ENCODE measurements at regions not wholly inside any gene's neighbourhood (a gene's known extent, or its start where the extent isn't known, plus 50 kb on each side); places are given as distances from the start of the nearest gene placed in this dataset.
A peak's percentile ranks its signal among the peaks of the same experiment; 100 is the strongest.

- TF ChIP-seq SRF (IDR thresholded peaks at IDR 0.05; ENCODE audit: low read depth, low read length) (no peak), TEAD3 (CRISPR knock-in tag; optimal IDR thresholded peaks at IDR 0.05; ENCODE audit: borderline replicate concordance) (no peak), SIX4 (CRISPR knock-in tag; IDR thresholded peaks at IDR 0.05) (no peak), ZNF557 (CRISPR knock-in tag; IDR thresholded peaks at IDR 0.05) (no peak), ATRX (CRISPR knock-in tag; IDR thresholded peaks at IDR 0.05; ENCODE audit: borderline replicate concordance) (no peak), CCDC6 (CRISPR knock-in tag; IDR thresholded peaks at IDR 0.05) (no peak), CHD2 (IDR thresholded peaks at IDR 0.05; ENCODE audit: low read depth, low read length) (no peak), THYN1 (CRISPR knock-in tag; IDR thresholded peaks at IDR 0.05; ENCODE audit: borderline replicate concordance, low read depth) (no peak), CREM (IDR thresholded peaks at IDR 0.05) (no peak), CREM (CRISPR knock-in tag; IDR thresholded peaks at IDR 0.05) (no peak), NRL (CRISPR knock-in tag; IDR thresholded peaks at IDR 0.05; ENCODE audit: borderline replicate concordance) (no peak), HOXA3 (CRISPR knock-in tag; IDR thresholded peaks at IDR 0.05) (0 out of 2 replicates have a peak, but pooled peaks have one; percentile 34), SMARCE1 (IDR thresholded peaks at IDR 0.05; ENCODE audit: borderline replicate concordance) (no peak), ZNF616 (CRISPR knock-in tag; IDR thresholded peaks at IDR 0.05; ENCODE audit: low read depth) (no peak), ZNF766 (CRISPR knock-in tag; IDR thresholded peaks at IDR 0.05; ENCODE audit: borderline replicate concordance) (no peak), PTBP1 (IDR thresholded peaks at IDR 0.05; ENCODE audit: low read depth, low read length, poor library complexity, severe bottlenecking) (no peak), EP300 (IDR thresholded peaks at IDR 0.05; ENCODE audit: low read depth in 2 of 2, low read length in 2 of 2) (peak in 1 of 2 experiments; percentile 48; a peak in 1 of 4 replicates), EP300 (CRISPR knock-in tag; IDR thresholded peaks at IDR 0.05; ENCODE audit: borderline replicate concordance) (no peak)
- TF ChIP-seq, protein P1, sequence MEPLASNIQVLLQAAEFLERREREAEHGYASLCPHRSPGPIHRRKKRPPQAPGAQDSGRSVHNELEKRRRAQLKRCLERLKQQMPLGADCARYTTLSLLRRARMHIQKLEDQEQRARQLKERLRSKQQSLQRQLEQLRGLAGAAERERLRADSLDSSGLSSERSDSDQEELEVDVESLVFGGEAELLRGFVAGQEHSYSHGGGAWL (CRISPR knock-in tag; IDR thresholded peaks at IDR 0.05), result no peak
- TF ChIP-seq, protein P2, sequence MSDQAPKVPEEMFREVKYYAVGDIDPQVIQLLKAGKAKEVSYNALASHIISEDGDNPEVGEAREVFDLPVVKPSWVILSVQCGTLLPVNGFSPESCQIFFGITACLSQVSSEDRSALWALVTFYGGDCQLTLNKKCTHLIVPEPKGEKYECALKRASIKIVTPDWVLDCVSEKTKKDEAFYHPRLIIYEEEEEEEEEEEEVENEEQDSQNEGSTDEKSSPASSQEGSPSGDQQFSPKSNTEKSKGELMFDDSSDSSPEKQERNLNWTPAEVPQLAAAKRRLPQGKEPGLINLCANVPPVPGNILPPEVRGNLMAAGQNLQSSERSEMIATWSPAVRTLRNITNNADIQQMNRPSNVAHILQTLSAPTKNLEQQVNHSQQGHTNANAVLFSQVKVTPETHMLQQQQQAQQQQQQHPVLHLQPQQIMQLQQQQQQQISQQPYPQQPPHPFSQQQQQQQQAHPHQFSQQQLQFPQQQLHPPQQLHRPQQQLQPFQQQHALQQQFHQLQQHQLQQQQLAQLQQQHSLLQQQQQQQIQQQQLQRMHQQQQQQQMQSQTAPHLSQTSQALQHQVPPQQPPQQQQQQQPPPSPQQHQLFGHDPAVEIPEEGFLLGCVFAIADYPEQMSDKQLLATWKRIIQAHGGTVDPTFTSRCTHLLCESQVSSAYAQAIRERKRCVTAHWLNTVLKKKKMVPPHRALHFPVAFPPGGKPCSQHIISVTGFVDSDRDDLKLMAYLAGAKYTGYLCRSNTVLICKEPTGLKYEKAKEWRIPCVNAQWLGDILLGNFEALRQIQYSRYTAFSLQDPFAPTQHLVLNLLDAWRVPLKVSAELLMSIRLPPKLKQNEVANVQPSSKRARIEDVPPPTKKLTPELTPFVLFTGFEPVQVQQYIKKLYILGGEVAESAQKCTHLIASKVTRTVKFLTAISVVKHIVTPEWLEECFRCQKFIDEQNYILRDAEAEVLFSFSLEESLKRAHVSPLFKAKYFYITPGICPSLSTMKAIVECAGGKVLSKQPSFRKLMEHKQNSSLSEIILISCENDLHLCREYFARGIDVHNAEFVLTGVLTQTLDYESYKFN (CRISPR knock-in tag; conservative IDR thresholded peaks at IDR 0.05), result peak; percentile 73
- TF ChIP-seq, protein P3, sequence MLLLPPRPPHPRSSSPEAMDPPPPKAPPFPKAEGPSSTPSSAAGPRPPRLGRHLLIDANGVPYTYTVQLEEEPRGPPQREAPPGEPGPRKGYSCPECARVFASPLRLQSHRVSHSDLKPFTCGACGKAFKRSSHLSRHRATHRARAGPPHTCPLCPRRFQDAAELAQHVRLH (CRISPR knock-in tag; IDR thresholded peaks at IDR 0.05; ENCODE audit: borderline replicate concordance, low read depth), result no peak
Measured at GRCh38 chr12:107503129-107503855, 182.3 kb upstream of the PWP1 start (continued).
